MCF 10A (cell line): ENCODE measurements at regions not wholly inside any gene's neighbourhood (a gene's known extent, or its start where the extent isn't known, plus 50 kb on each side); places are given as distances from the start of the nearest gene placed in this dataset.

ENCODE experiments used
- BruUV-seq: library from RNA; stranded (reverse); fragments of 400-500 nt; replicated peaks from 2 replicates; lab custom pipeline; 2021; lab: Mats Ljungman, UMichigan
- CTCF ChIA-PET: fragments of 300-600 bp; sonication (Branson Sonifier 250); formaldehyde crosslinking; extraction: SDS; loops from one replicate; lab custom pipeline; 2021; ENCODE audit warnings: antibody characterized with exemption, inconsistent platforms; lab: Yijun Ruan, JAX
- POLR2A ChIA-PET: fragments of 300-600, 350-650 bp; sonication (Branson Sonifier 250); formaldehyde crosslinking; extraction: SDS; loops from one replicate; lab custom pipeline; 2020; ENCODE audit warnings: antibody characterized with exemption, inconsistent platforms; lab: Yijun Ruan, JAX
- DNase-seq: peaks from one replicate; pipeline ENCODE4 v3.0.0-alpha.2; 2018; ENCODE audit not compliant: unreplicated experiment
- H3K27ac Mint-ChIP-seq: one replicate; pipeline ENCODE4 v1.8.0; 2022; ENCODE audit warnings: mild to moderate bottlenecking, low read depth, mixed read lengths; ENCODE audit not compliant: unreplicated experiment
- H3K27me3 Mint-ChIP-seq: one replicate; pipeline ENCODE4 v1.8.0; 2022; ENCODE audit warnings: mixed read lengths; ENCODE audit not compliant: insufficient read depth, unreplicated experiment
- H3K36me3 Mint-ChIP-seq: one replicate; pipeline ENCODE4 v1.8.0; 2022; ENCODE audit warnings: mild to moderate bottlenecking, moderate library complexity, mixed read lengths; ENCODE audit not compliant: insufficient read depth, unreplicated experiment
- H3K4me1 Mint-ChIP-seq: one replicate; pipeline ENCODE4 v1.8.0; 2022; ENCODE audit warnings: mixed read lengths; ENCODE audit not compliant: insufficient read depth, unreplicated experiment
- H3K4me3 Mint-ChIP-seq: one replicate; pipeline ENCODE4 v1.8.0; 2022; ENCODE audit warnings: mild to moderate bottlenecking, moderate library complexity, mixed read lengths; ENCODE audit not compliant: unreplicated experiment
- H3K9me3 Mint-ChIP-seq: one replicate; pipeline ENCODE4 v1.8.0; 2022; ENCODE audit warnings: mixed read lengths; ENCODE audit not compliant: unreplicated experiment
- CTCF ChIP-seq: fragments of 200-600 bp; IDR thresholded peaks from one replicate; pipeline ENCODE4 v1.8.0; 2022; ENCODE audit warnings: antibody characterized with exemption, mild to moderate bottlenecking; ENCODE audit not compliant: unreplicated experiment
- intact Hi-C: fragments of 100-400 bp; cut with micrococcal nuclease; formaldehyde crosslinking; loops from 2 replicates; pipeline ENCODE4 v1.14.1; 2022

- H3K36me3 Mint-ChIP-seq: no peaks in the 10 kb centered on the region
- H3K27me3 Mint-ChIP-seq: no peaks in the 10 kb centered on the region
- no peak overlapping the region for H3K4me3 Mint-ChIP-seq
- ChIA-PET CTCF (no interaction called here), POLR2A (no interaction called here)
- peaks cover 13% of the 10 kb centered on the region for H3K4me1 Mint-ChIP-seq
- no peak overlapping the region for H3K27ac Mint-ChIP-seq
- intact Hi-C loops: no loop called here
- no peaks in the 10 kb centered on the region for H3K9me3 Mint-ChIP-seq
- no TSS peak for BruUV-seq
- DNase-seq: no peak
- no peak for TF ChIP-seq CTCF
These were observed 394.9 kb upstream of the RGMA start for GRCh38 chr15:93483923-93484322.

GRCh38 chr15:93482731-93483130 lies 393.7 kb upstream of the RGMA start:
- no peak for TF ChIP-seq CTCF
- POLR2A ChIA-PET: no interaction called here
- CTCF ChIA-PET: no interaction called here
- no TSS peak for BruUV-seq
- Mint-ChIP-seq H3K27me3 (no peaks in the 10 kb centered on the region), H3K4me1 (peaks cover 13% of the 10 kb centered on the region), H3K9me3 (no peaks in the 10 kb centered on the region), H3K27ac (no peak overlapping the region), H3K36me3 (no peaks in the 10 kb centered on the region), H3K4me3 (no peak overlapping the region)
- DNase-seq: no peak
- intact Hi-C loops: no loop called here

- no TSS peak for BruUV-seq
- intact Hi-C loops: no loop called here
- DNase-seq: no peak
- no peak overlapping the region for H3K4me3 Mint-ChIP-seq
- TF ChIP-seq CTCF: no peak
- no peak overlapping the region for H3K27ac Mint-ChIP-seq
- H3K27me3 Mint-ChIP-seq: no peaks in the 10 kb centered on the region
- ChIA-PET POLR2A (no interaction called here), CTCF (interaction anchor here (0.5 kb wide), 1 partner anchor 12 kb away, joined by 3 read pairs; no protein-coding TSS in a partner anchor)
- peaks cover 7% of the 10 kb centered on the region for H3K36me3 Mint-ChIP-seq
- H3K4me1 Mint-ChIP-seq: peaks cover 8% of the 10 kb centered on the region
- no peaks in the 10 kb centered on the region for H3K9me3 Mint-ChIP-seq
These were observed 390.7 kb upstream of the RGMA start for GRCh38 chr15:93479715-93480114.

DNA sequence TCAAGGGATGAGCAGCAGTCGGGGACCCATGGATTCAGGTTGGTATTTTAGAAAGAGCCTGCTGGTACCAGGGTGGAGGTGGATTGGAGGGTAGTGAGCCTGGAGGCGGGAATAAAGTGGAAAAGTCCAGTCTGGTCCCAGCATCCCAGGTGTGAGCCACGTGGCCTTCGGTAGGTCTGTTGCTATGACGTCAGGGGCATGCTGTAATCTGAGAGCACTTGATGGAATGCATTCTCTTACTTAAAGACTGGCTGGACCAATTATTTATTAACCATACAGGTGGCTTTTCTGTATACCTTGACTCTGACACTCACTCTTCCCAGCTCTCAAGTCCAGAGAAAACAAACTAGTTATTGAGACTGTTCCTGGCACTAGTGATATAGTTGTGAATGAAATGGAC lies 389.9 kb upstream of the RGMA start:
- ChIA-PET POLR2A (no interaction called here), CTCF (interaction anchor here (0.5 kb wide), 1 partner anchor 11 kb away, joined by 3 read pairs; no protein-coding TSS in a partner anchor)
- intact Hi-C loops: no loop called here
- no TSS peak for BruUV-seq
- no peaks in the 10 kb centered on the region for H3K27me3 Mint-ChIP-seq
- H3K9me3 Mint-ChIP-seq: no peaks in the 10 kb centered on the region
- no peak for TF ChIP-seq CTCF
- H3K4me3 Mint-ChIP-seq: no peak overlapping the region
- H3K36me3 Mint-ChIP-seq: peaks cover 7% of the 10 kb centered on the region
- peaks cover 8% of the 10 kb centered on the region for H3K4me1 Mint-ChIP-seq
- H3K27ac Mint-ChIP-seq: no peak overlapping the region
- DNase-seq: no peak
